ENCODE measurements at regions not wholly inside any gene's neighbourhood (a gene's known extent, or its start where the extent isn't known, plus 50 kb on each side); places are given as distances from the start of the nearest gene placed in this dataset.

DNA sequence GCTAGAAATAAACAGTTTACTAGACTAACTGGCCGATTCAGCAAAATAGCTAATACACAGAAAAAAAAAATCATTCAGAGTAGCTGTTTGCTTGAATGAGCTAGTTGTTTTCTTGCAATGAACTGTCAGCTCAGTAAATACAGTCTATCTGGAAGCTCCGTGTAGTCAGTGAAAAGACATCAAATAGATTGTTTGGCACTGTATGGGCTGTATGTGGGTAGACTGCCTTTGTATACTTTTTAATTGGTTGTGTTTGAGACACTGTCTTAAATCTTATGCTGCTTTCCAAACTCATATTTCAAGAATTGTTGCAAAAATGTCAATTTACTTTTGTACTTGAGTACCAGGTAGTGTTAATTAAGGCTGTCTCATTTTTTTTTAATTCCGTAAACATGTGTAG lies 61.6 kb upstream of the GPR174 start (continued):
- no peak for TF ChIP-seq ZNF749 (CRISPR knock-in tag; IDR thresholded peaks at IDR 0.05; ENCODE audit: borderline replicate concordance)
- no peak for TF ChIP-seq ATRX (CRISPR knock-in tag; IDR thresholded peaks at IDR 0.05; ENCODE audit: borderline replicate concordance)
- TF ChIP-seq, protein P1, sequence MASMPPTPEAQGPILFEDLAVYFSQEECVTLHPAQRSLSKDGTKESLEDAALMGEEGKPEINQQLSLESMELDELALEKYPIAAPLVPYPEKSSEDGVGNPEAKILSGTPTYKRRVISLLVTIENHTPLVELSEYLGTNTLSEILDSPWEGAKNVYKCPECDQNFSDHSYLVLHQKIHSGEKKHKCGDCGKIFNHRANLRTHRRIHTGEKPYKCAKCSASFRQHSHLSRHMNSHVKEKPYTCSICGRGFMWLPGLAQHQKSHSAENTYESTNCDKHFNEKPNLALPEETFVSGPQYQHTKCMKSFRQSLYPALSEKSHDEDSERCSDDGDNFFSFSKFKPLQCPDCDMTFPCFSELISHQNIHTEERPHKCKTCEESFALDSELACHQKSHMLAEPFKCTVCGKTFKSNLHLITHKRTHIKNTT (CRISPR knock-in tag; IDR thresholded peaks at IDR 0.05), result no peak
- no peak for TF ChIP-seq ZEB1 (IDR thresholded peaks at IDR 0.05; ENCODE audit: insufficient replicate concordance, low read depth)
- TF ChIP-seq, protein P2, sequence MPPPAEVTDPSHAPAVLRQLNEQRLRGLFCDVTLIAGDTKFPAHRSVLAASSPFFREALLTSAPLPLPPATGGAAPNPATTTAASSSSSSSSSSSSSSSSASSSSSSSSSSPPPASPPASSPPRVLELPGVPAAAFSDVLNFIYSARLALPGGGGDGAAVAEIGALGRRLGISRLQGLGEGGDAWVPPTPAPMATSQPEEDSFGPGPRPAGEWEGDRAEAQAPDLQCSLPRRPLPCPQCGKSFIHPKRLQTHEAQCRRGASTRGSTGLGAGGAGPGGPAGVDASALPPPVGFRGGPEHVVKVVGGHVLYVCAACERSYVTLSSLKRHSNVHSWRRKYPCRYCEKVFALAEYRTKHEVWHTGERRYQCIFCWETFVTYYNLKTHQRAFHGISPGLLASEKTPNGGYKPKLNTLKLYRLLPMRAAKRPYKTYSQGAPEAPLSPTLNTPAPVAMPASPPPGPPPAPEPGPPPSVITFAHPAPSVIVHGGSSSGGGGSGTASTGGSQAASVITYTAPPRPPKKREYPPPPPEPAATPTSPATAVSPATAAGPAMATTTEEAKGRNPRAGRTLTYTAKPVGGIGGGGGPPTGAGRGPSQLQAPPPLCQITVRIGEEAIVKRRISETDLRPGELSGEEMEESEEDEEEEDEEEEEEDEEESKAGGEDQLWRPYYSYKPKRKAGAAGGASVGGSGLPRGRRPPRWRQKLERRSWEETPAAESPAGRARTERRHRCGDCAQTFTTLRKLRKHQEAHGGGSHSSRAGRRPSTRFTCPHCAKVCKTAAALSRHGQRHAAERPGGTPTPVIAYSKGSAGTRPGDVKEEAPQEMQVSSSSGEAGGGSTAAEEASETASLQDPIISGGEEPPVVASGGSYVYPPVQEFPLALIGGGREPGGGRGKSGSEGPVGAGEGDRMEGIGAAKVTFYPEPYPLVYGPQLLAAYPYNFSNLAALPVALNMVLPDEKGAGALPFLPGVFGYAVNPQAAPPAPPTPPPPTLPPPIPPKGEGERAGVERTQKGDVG (CRISPR knock-in tag; IDR thresholded peaks at IDR 0.05; ENCODE audit: borderline replicate concordance), result no peak
- TF ChIP-seq PLRG1 (conservative IDR thresholded peaks at IDR 0.05), result no peak
- TF ChIP-seq ATM (IDR thresholded peaks at IDR 0.05; ENCODE audit: borderline replicate concordance), result no peak

DNA sequence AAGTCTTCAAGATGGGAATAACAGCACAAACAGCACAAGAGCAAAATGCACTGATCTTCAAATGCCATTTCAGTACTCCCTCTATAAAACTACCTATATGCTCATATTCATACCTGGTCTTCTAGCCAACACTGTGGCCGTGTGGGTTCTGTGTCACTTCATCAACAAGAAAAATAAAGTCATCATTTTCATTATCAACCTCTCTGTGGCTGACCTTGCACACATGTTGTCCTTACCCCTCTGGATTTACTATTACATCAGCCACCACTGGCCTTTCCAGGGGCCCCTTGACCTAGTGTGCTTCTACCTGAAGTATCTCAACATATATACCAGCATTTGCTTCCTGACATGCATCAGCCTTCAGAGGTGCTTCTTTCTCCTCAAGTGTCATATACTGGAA lies 59.6 kb upstream of the GPR174 start:
- WGBS (ENCODE audit: low lambda C conversion rate), result 0% methylated on average over 1 of the region's 1 CpG
- no peaks in the 10 kb centered on the region for H3K79me2 ChIP-seq (ENCODE audit: insufficient read depth, low read length)
- POLR2A ChIA-PET, result no interaction called here
- intact Hi-C loops (cut with micrococcal nuclease; ENCODE audit: unreplicated experiment), result no loop called here
- in situ Hi-C loops (cut with HindIII; ENCODE audit: extremely low pct_ligation_motif_present, low pct_unique_long_range_greater_than_20kb), result no loop called here
- H3K27ac ChIP-seq (ENCODE audit: extremely low read length, insufficient read depth, low read length), result no peak overlapping the region
- H3K9ac ChIP-seq (ENCODE audit: insufficient read depth, low read depth, low read length), result no peak overlapping the region
- ATAC-seq (no peak), DNase-seq (ENCODE audit: low spot score) (no peak), FAIRE-seq (no peak)
- H3K27me3 ChIP-seq (ENCODE audit: control insufficient read depth in 1 of 2, insufficient read depth in 2 of 2, low read length in 2 of 2), result no peaks in the 10 kb centered on the region
- no peaks in the 10 kb centered on the region for H4K20me1 ChIP-seq (ENCODE audit: insufficient read depth, low read length)
- TF ChIP-seq ZNF143 (CRISPR knock-in tag; IDR thresholded peaks at IDR 0.05), result no peak
- TF ChIP-seq SRSF9 (IDR thresholded peaks at IDR 0.05; ENCODE audit: borderline replicate concordance, insufficient read depth, low read depth, low read length, poor library complexity, severe bottlenecking), result no peak
- TF ChIP-seq GZF1 (CRISPR knock-in tag; IDR thresholded peaks at IDR 0.05), result no peak
- TF ChIP-seq ZNF383 (CRISPR knock-in tag; IDR thresholded peaks at IDR 0.05; ENCODE audit: borderline replicate concordance), result no peak
- no peak for TF ChIP-seq ZNF878 (CRISPR knock-in tag; IDR thresholded peaks at IDR 0.05)
- TF ChIP-seq, protein P3, sequence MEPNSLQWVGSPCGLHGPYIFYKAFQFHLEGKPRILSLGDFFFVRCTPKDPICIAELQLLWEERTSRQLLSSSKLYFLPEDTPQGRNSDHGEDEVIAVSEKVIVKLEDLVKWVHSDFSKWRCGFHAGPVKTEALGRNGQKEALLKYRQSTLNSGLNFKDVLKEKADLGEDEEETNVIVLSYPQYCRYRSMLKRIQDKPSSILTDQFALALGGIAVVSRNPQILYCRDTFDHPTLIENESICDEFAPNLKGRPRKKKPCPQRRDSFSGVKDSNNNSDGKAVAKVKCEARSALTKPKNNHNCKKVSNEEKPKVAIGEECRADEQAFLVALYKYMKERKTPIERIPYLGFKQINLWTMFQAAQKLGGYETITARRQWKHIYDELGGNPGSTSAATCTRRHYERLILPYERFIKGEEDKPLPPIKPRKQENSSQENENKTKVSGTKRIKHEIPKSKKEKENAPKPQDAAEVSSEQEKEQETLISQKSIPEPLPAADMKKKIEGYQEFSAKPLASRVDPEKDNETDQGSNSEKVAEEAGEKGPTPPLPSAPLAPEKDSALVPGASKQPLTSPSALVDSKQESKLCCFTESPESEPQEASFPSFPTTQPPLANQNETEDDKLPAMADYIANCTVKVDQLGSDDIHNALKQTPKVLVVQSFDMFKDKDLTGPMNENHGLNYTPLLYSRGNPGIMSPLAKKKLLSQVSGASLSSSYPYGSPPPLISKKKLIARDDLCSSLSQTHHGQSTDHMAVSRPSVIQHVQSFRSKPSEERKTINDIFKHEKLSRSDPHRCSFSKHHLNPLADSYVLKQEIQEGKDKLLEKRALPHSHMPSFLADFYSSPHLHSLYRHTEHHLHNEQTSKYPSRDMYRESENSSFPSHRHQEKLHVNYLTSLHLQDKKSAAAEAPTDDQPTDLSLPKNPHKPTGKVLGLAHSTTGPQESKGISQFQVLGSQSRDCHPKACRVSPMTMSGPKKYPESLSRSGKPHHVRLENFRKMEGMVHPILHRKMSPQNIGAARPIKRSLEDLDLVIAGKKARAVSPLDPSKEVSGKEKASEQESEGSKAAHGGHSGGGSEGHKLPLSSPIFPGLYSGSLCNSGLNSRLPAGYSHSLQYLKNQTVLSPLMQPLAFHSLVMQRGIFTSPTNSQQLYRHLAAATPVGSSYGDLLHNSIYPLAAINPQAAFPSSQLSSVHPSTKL (CRISPR knock-in tag; IDR thresholded peaks at IDR 0.05), result no peak
- H3K4me1 ChIP-seq (ENCODE audit: insufficient read depth, low read length), result no peaks in the 10 kb centered on the region
- no TSS peak for BruUV-seq (replicated peaks)
- no peaks in the 10 kb centered on the region for H3K36me3 ChIP-seq (replicated peaks in 1 of 2; ENCODE audit: control insufficient read depth in 1 of 2, insufficient read depth in 2 of 2, low read length in 2 of 2)
- no peak overlapping the region for H2AFZ ChIP-seq (ENCODE audit: low read length)
- no peaks in the 10 kb centered on the region for H3K9me3 ChIP-seq (ENCODE audit: low read length)
- no peak overlapping the region for H3K4me2 ChIP-seq (ENCODE audit: low read depth, low read length)
- CTCF ChIA-PET (ENCODE audit: low intra/inter-chr PET ratio, low total read pairs), result no interaction called here
- H3K4me3 ChIP-seq (replicated peaks in 1 of 3; ENCODE audit: insufficient read depth in 1 of 3, low read depth in 2 of 3, low read length in 3 of 3), result no peak overlapping the region

Measured in HepG2 (cell line).